ENCODE measurements at regions not wholly inside any gene's neighbourhood (a gene's known extent, or its start where the extent isn't known, plus 50 kb on each side); places are given as distances from the start of the nearest gene placed in this dataset.

- no peak for TF ChIP-seq ZNF592 (IDR thresholded peaks at IDR 0.05)
- no peak for TF ChIP-seq TBL1XR1 (IDR thresholded peaks at IDR 0.05; ENCODE audit: low read depth, low read length)
- TF ChIP-seq POLR2A (IDR thresholded peaks at IDR 0.05; ENCODE audit: low read depth, low read length) = no peak
These were observed 1070.7 kb downstream of the UQCRFS1 start (continued) for GRCh38 chr19:28142258-28142657.

GRCh38 chr19:28140201-28140600, 1072.8 kb downstream of the UQCRFS1 start:
- Histone ChIP-seq H3K79me2 (ENCODE audit: control insufficient read depth, insufficient read depth, low read length) (no peaks in the 10 kb centered on the region), H3K4me2 (ENCODE audit: control insufficient read depth, insufficient read depth) (no peak overlapping the region), H3K9ac (ENCODE audit: control insufficient read depth, insufficient read depth, low read length) (no peak overlapping the region), H3K4me1 (ENCODE audit: control insufficient read depth, insufficient read depth, low read length) (no peaks in the 10 kb centered on the region), H2AFZ (ENCODE audit: control insufficient read depth, low read depth, low read length) (no peak overlapping the region), H3K4me3 (no peak overlapping the region), H3K27ac (ENCODE audit: control insufficient read depth, insufficient read depth) (no peak overlapping the region), H3K36me3 (ENCODE audit: control insufficient read depth in 2 of 2, insufficient read depth in 2 of 2, low read length in 1 of 2) (no peaks in the 10 kb centered on the region), H4K20me1 (ENCODE audit: control insufficient read depth, insufficient read depth) (no peaks in the 10 kb centered on the region), H3K9me3 (replicated peaks; ENCODE audit: control insufficient read depth, insufficient read depth, low read length) (no peaks in the 10 kb centered on the region; the same call in 2 of the 3 replicates), H3K27me3 (replicated peaks in 1 of 2; ENCODE audit: control insufficient read depth in 2 of 2, insufficient read depth in 2 of 2, low read length in 1 of 2) (no peaks in the 10 kb centered on the region)
- no TSS peak for BruUV-seq (replicated peaks)
- SMC1A ChIA-PET (ENCODE audit: uncharacterized antibody, unreplicated experiment) = interaction anchor here (0.6 to 1.6 kb wide), 4 partner anchors 11 to 64 kb away, joined by 3 to 5 read pairs (median 4); no protein-coding TSS in a partner anchor
- DNase-seq (ENCODE audit: low read depth, low spot score) (no peak), ATAC-seq (no peak), FAIRE-seq (no peak)
- intact Hi-C loops (cut with micrococcal nuclease; ENCODE audit: unreplicated experiment) = no loop called here
- WGBS (ENCODE audit: insufficient coverage, insufficient replicate concordance, low lambda C conversion rate, missing lambda C conversion rate) = 25% methylated on average over 4 of the region's 4 CpGs
- POLR2A ChIA-PET = interaction anchor here (0.7 to 1.0 kb wide), 2 partner anchors 64 to 89 kb away, joined by 3 to 4 read pairs; no protein-coding TSS in a partner anchor
- CTCF ChIA-PET = interaction anchor here (0.6 to 0.8 kb wide), 3 partner anchors 22 to 176 kb away, joined by 3 read pairs; no protein-coding TSS in a partner anchor
- in situ Hi-C loops (cut with MboI) = no loop called here
- RAD21 ChIA-PET (ENCODE audit: unreplicated experiment) = interaction anchor here (0.7 kb wide), 1 partner anchor 128 kb away, joined by 3 read pairs; no protein-coding TSS in a partner anchor
- TF ChIP-seq PKNOX1 (IDR thresholded peaks at IDR 0.05) = no peak
- TF ChIP-seq SMC3 (IDR thresholded peaks at IDR 0.05; ENCODE audit: borderline replicate concordance, low read length) = no peak
- no peak for TF ChIP-seq CEBPZ (IDR thresholded peaks at IDR 0.05; ENCODE audit: low read depth, low read length)
- TF ChIP-seq NFXL1 (IDR thresholded peaks at IDR 0.05; ENCODE audit: borderline replicate concordance) = no peak
- no peak for TF ChIP-seq FOS (IDR thresholded peaks at IDR 0.05; ENCODE audit: borderline replicate concordance, extremely low read depth, insufficient read length)
- TF ChIP-seq RCOR1 (conservative IDR thresholded peaks at IDR 0.05; ENCODE audit: low read depth, low read length) = no peak
- TF ChIP-seq ZNF24 (IDR thresholded peaks at IDR 0.05) = no peak
- no peak for TF ChIP-seq GABPA (IDR thresholded peaks at IDR 0.05; ENCODE audit: low read depth)
- no peak for TF ChIP-seq CREB1 (IDR thresholded peaks at IDR 0.05; ENCODE audit: low read depth)
